Transverse colon (tissue), 4 donors: ENCODE measurements at regions not wholly inside any gene's neighbourhood (a gene's known extent, or its start where the extent isn't known, plus 50 kb on each side); places are given as distances from the start of the nearest gene placed in this dataset.

ENCODE experiments used
- DNase-seq: peaks from one replicate; pipeline ENCODE4 v3.0.0-alpha.2; 2019
- H3K27ac ChIP-seq, 4 donors: fragments of 200-600 bp; sonication (generic); 2 replicates each; pipeline ENCODE4 v1.5.1; 2016 to 2018; ENCODE audit warnings: inconsistent platforms in 4 of 4
- H3K27me3 ChIP-seq: fragments of 200-600 bp; sonication (generic); 2 replicates; pipeline ENCODE4 v1.5.1; 2017; ENCODE audit warnings: inconsistent platforms
- H3K36me3 ChIP-seq, 4 donors: fragments of 200-600 bp; sonication (generic); 2 replicates each; pipeline ENCODE4 v1.5.1; 2017 to 2019; ENCODE audit warnings: inconsistent platforms in 4 of 4
- H3K4me1 ChIP-seq, 4 donors: fragments of 200-600 bp; sonication (generic); 2 replicates each; pipeline ENCODE4 v1.5.1; 2017 to 2020; ENCODE audit warnings: inconsistent platforms in 4 of 4
- H3K4me3 ChIP-seq, 4 donors: fragments of 200-600 bp; sonication (generic); 1 replicate in 1 of 4; 2 replicates in 3 of 4; pipeline versions ENCODE4 v1.5.1 to v1.6.1; 2017 to 2019; ENCODE audit warnings: inconsistent platforms in 4 of 4
- H3K9me3 ChIP-seq, 2 donors: fragments of 200-600 bp; sonication (generic); 2 replicates each; pipeline ENCODE4 v1.5.1; 2017 to 2019; ENCODE audit warnings: inconsistent platforms in 2 of 2
- CTCF ChIP-seq, 5 experiments: fragments of 200-600 bp in 3 of 5; fragments of 450-650 bp in 2 of 5; sonication (generic) in 3 of 5; IDR thresholded peaks; 1 replicate in 2 of 5; 2 replicates in 3 of 5; pipeline ENCODE4 v1.5.1; 2016 to 2017; ENCODE audit warnings: antibody characterized with exemption in 5 of 5, inconsistent platforms in 3 of 5, mild to moderate bottlenecking in 2 of 5, moderate library complexity in 1 of 5
- EP300 ChIP-seq: sonication (generic); formaldehyde crosslinking; IDR thresholded peaks from one replicate; pipeline ENCODE4 v1.6.1; 2017; ENCODE audit warnings: antibody characterized with exemption, low read depth
- POLR2A ChIP-seq: fragments of 450-650 bp; IDR thresholded peaks from one replicate; pipeline ENCODE4 v1.6.1; 2016; ENCODE audit warnings: antibody characterized with exemption, mild to moderate bottlenecking, moderate library complexity
- POLR2AphosphoS5 ChIP-seq, 3 donors: sonication (generic); formaldehyde crosslinking; IDR thresholded peaks; one replicate each; pipeline ENCODE4 v1.6.1; 2016; ENCODE audit warnings: antibody characterized with exemption in 3 of 3
- WGBS, 2 donors: methylation state at CpG; one replicate each; pipeline ENCODE4 v1.1.5; 2018; ENCODE audit warnings: low coverage in 1 of 2; 5-methylcytosine and 5-hydroxymethylcytosine counted together
- in situ Hi-C, 4 donors: fragments of 200-750 bp; cut with MboI; loops; one replicate each; pipeline versions ENCODE4 v1.15.0 to v1.15.1; 2017; ENCODE audit warnings: low sequenced_read_pairs in 3 of 4, low pct_ligation_motif_present in 1 of 4, low pct_unique_long_range_greater_than_20kb in 1 of 4
- intact Hi-C: fragments of 100-400 bp; cut with DNase I; formaldehyde crosslinking; loops from one replicate; pipeline ENCODE4 v1.15.1; 2023; ENCODE audit warnings: low total_unique reads

DNA sequence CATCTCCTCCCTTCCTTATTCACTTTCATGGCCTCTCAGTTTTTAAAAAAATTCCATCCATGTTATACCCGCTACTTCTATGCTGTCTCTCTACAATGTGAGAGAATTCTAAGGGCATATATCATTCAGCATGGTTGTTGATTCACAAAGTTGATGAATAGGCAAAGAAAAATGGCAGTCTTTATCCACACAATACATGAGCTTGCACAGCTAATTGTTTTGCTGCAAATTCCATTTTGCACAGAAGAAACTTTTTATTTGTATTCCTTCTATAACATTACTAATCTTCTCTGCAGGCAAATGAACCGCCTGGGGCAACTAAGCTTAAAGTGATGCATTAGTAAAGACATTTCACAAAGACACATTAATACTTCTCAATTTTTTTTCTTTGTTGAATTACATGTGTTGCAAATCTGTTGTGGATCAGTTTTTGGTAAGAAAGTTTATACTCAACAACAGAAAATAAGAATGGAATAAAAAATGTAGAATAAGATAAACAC lies 196.9 kb downstream of the LIG4 start:
- H3K4me1 ChIP-seq = no peaks in the 10 kb centered on the region
- H3K9me3 ChIP-seq = no peaks in the 10 kb centered on the region
- TF ChIP-seq CTCF (IDR thresholded peaks at IDR 0.05) (no peak), EP300 (no peak), POLR2AphosphoS5 (IDR thresholded peaks at IDR 0.05) (no peak)
- DNase-seq = no peak
- in situ Hi-C loops = no loop called here
- no peak overlapping the region for H3K27ac ChIP-seq
- H3K36me3 ChIP-seq = no peaks in the 10 kb centered on the region
- H3K4me3 ChIP-seq = no peak overlapping the region
- H3K27me3 ChIP-seq = no peaks in the 10 kb centered on the region
- WGBS, 2 donors = 83 to 91% methylated on average over 2 of the region's 2 CpGs
- intact Hi-C loops = no loop called here

DNA sequence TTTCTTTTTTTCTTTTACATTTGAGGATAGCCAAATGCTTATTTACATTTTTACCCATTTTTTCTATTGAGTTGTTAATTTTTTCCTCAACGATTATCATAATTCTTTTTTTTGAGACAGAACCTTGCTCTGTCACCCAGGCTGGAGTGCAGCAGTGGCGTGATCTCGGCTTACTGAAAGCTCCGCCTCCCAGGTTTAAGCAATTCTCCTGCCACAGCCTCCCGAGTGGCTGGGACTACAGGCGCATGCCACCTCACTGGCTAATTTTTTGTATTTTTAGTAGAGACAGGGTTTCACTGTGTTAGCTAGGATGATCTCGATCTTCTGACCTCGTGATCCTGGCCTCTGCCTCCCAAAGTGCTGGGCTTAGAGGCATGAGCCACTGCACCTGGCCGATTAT lies 208.7 kb downstream of the LIG4 start:
- Histone ChIP-seq H3K27ac (no peak overlapping the region), H3K4me3 (no peak overlapping the region), H3K4me1 (no peaks in the 10 kb centered on the region), H3K27me3 (no peaks in the 10 kb centered on the region), H3K36me3 (no peaks in the 10 kb centered on the region), H3K9me3 (no peaks in the 10 kb centered on the region)
- no peak for DNase-seq
- in situ Hi-C loops (no loop called here), intact Hi-C loops (no loop called here)
- 76 to 83% methylated on average over 4 to 9 of the region's 9 CpGs for WGBS, 2 donors
- TF ChIP-seq CTCF (IDR thresholded peaks at IDR 0.05) (no peak), EP300 (no peak), POLR2A (no peak), POLR2AphosphoS5 (IDR thresholded peaks at IDR 0.05) (no peak)

DNA sequence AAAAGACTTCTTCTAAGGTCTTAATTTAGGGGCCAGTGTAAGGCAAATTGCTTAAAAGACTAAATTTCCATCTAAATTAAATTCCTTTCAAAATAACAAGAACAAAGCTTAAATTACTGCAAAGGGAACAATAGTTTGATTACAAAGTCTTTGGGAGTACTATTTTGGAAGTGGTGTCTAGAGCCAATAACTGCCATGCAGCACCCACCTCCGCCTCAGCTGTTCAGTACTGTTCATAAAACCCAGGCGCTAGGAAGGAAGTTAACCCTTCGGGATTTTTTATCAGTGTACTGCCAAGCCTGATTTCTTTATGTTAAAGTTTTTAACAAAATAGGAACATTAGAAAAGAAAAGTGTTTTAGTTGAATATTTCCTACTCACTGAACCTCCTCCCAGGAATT lies 210.1 kb downstream of the LIG4 start:
- WGBS, 2 donors = 53 to 55% methylated on average over 3 of the region's 3 CpGs
- Histone ChIP-seq H3K4me3 (no peak overlapping the region), H3K9me3 (no peaks in the 10 kb centered on the region), H3K27me3 (no peaks in the 10 kb centered on the region), H3K4me1 (no peaks in the 10 kb centered on the region), H3K36me3 (no peaks in the 10 kb centered on the region), H3K27ac (no peak overlapping the region)
- intact Hi-C loops = no loop called here
- no peak for DNase-seq
- TF ChIP-seq EP300 (no peak), CTCF (IDR thresholded peaks at IDR 0.05) (no peak)
- in situ Hi-C loops = no loop called here

GRCh38 chr13:108003626-108004025 lies 211.7 kb downstream of the LIG4 start:
- Histone ChIP-seq H3K4me3 (no peak overlapping the region), H3K27ac (no peak overlapping the region), H3K9me3 (no peaks in the 10 kb centered on the region), H3K4me1 (no peaks in the 10 kb centered on the region), H3K27me3 (no peaks in the 10 kb centered on the region), H3K36me3 (no peaks in the 10 kb centered on the region)
- intact Hi-C loops (no loop called here), in situ Hi-C loops (no loop called here)
- DNase-seq = no peak
- TF ChIP-seq POLR2A (no peak), CTCF (IDR thresholded peaks at IDR 0.05) (no peak), POLR2AphosphoS5 (IDR thresholded peaks at IDR 0.05) (no peak), EP300 (no peak)
- 78% methylated on average over 3 of the region's 3 CpGs; no CpG with 5 or more reads in 1 of the 2 donors for WGBS, 2 donors
